Activated CD8-positive, alpha-beta T cell treated with anti-CD3 and anti-CD28 coated beads for 36 hours (primary cell): ENCODE measurements at regions not wholly inside any gene's neighbourhood (a gene's known extent, or its start where the extent isn't known, plus 50 kb on each side); places are given as distances from the start of the nearest gene placed in this dataset.

ENCODE experiments used
- ATAC-seq: fragments of 200-7000 bp; cut with Tn5 transposase; one replicate; pipeline ENCODE4 v1.10.0; 2021; ENCODE audit warnings: mild to moderate bottlenecking, moderate library complexity
- CTCF ChIA-PET: fragments of 350-600 bp; sonication (Branson Sonifier 250); formaldehyde crosslinking; loops from one replicate; lab custom pipeline; 2021; ENCODE audit warnings: antibody characterized with exemption; lab: Charles Lee
- POLR2A ChIA-PET: fragments of 350-600 bp; sonication (Branson Sonifier 250); formaldehyde crosslinking; loops from one replicate; lab custom pipeline; 2021; ENCODE audit warnings: antibody characterized with exemption; lab: Charles Lee
- DNase-seq: peaks from one replicate; pipeline ENCODE4 v3.0.0-alpha.2; 2020
- H3K27ac Mint-ChIP-seq: one replicate; pipeline ENCODE4 v1.8.0; 2021; ENCODE audit warnings: mild to moderate bottlenecking, mixed read lengths
- H3K27me3 Mint-ChIP-seq: one replicate; pipeline ENCODE4 v1.8.0; 2021; ENCODE audit warnings: mixed read lengths
- H3K36me3 Mint-ChIP-seq: one replicate; pipeline ENCODE4 v1.8.0; 2021; ENCODE audit warnings: low read depth, mixed read lengths
- H3K4me1 Mint-ChIP-seq: one replicate; pipeline ENCODE4 v1.8.0; 2021; ENCODE audit warnings: low read depth, mixed read lengths
- H3K4me3 Mint-ChIP-seq: one replicate; pipeline ENCODE4 v1.8.0; 2021; ENCODE audit warnings: mild to moderate bottlenecking, moderate library complexity, mixed read lengths
- H3K9me3 Mint-ChIP-seq: one replicate; pipeline ENCODE4 v1.8.0; 2021; ENCODE audit warnings: mixed read lengths
- CTCF ChIP-seq: fragments of 200-600 bp; IDR thresholded peaks from one replicate; pipeline ENCODE4 v1.8.0; 2022; ENCODE audit warnings: antibody characterized with exemption, mild to moderate bottlenecking
- intact Hi-C: fragments of 100-400 bp; cut with micrococcal nuclease; formaldehyde crosslinking; loops from one replicate; pipeline ENCODE4 v1.10.0; 2022

DNA sequence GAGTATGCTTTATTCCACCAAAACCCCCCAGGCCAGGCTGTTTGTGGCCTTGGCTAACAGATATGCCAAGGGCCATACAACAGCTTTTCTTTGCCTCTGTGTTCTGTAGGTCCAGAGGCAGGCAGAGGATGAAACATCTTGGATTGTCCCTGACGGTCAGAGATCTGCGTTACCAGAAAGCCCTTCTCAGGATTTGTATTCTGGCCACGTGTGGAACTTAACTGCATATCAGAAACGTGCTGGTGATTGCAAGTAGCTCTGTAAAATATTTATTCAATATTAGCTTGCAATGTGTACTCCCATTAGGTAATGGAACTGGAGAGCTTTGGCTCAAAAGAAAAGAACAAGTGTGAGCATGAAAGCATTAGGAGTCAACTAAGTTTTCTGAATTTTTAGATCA, 275.0 kb downstream of the CBLN4 start:
- H3K4me1 Mint-ChIP-seq, result no peaks in the 10 kb centered on the region
- H3K9me3 Mint-ChIP-seq, result peaks cover 4% of the 10 kb centered on the region
- intact Hi-C loops, result no loop called here
- ChIA-PET CTCF (no interaction called here), POLR2A (no interaction called here)
- ATAC-seq (no peak), DNase-seq (no peak)
- no peak overlapping the region for H3K27ac Mint-ChIP-seq
- H3K27me3 Mint-ChIP-seq, result peaks cover 1% of the 10 kb centered on the region
- no peaks in the 10 kb centered on the region for H3K36me3 Mint-ChIP-seq
- no peak for TF ChIP-seq CTCF
- no peak overlapping the region for H3K4me3 Mint-ChIP-seq

DNA sequence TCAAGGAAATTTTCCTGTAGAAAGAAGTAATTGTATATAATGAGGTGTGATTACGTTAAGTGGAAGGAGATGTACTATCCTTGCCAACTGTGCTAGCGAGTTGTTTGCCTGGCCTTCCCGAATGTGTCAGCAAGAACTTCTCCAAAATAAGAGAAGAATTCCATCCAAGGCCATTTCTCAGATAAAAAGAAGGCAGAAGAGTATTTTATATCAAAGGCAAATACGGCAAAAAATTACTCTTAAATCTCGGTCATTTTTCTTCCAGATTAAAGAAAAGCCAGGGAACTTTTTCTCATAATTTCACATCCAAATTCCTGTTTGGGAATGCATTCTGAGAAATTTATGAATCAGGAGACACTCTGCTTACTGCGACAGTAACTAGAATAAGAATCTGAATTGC, 290.6 kb downstream of the CBLN4 start:
- H3K27ac Mint-ChIP-seq, result no peak overlapping the region
- DNase-seq (no peak), ATAC-seq (no peak)
- no peak for TF ChIP-seq CTCF
- no peaks in the 10 kb centered on the region for H3K36me3 Mint-ChIP-seq
- peaks cover 1% of the 10 kb centered on the region for H3K9me3 Mint-ChIP-seq
- ChIA-PET POLR2A (no interaction called here), CTCF (no interaction called here)
- H3K4me1 Mint-ChIP-seq, result no peaks in the 10 kb centered on the region
- intact Hi-C loops, result no loop called here
- H3K27me3 Mint-ChIP-seq, result no peaks in the 10 kb centered on the region
- H3K4me3 Mint-ChIP-seq, result no peak overlapping the region

- no peaks in the 10 kb centered on the region for H3K27me3 Mint-ChIP-seq
- no peaks in the 10 kb centered on the region for H3K4me1 Mint-ChIP-seq
- intact Hi-C loops, result no loop called here
- ChIA-PET POLR2A (no interaction called here), CTCF (no interaction called here)
- peaks cover 2% of the 10 kb centered on the region for H3K9me3 Mint-ChIP-seq
- ATAC-seq (no peak), DNase-seq (no peak)
- no peak overlapping the region for H3K4me3 Mint-ChIP-seq
- TF ChIP-seq CTCF, result no peak
- no peak overlapping the region for H3K27ac Mint-ChIP-seq
- H3K36me3 Mint-ChIP-seq, result no peaks in the 10 kb centered on the region
Measured at GRCh38 chr20:55714082-55714481, 291.2 kb downstream of the CBLN4 start.

DNA sequence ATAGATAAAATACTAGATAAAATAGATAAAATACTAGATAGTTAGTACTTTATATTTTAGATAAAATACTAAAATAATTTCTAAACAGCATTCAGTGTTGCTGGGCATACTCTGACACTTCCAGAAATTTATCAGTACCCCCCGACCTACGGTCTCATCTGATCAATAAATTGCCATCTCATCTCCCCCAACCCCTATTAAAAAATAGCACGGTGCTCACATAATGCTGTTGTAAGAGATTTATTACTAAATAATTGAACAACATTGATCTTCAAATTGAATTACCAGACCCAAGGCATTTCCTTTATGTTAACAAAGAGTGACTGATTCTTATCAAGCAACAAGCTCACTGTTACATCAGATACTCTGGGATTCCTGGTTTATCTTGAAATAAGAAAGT, 300.9 kb downstream of the CBLN4 start:
- no peaks in the 10 kb centered on the region for H3K36me3 Mint-ChIP-seq
- H3K9me3 Mint-ChIP-seq, result peaks cover 6% of the 10 kb centered on the region
- ATAC-seq (no peak), DNase-seq (no peak)
- TF ChIP-seq CTCF, result no peak
- H3K27me3 Mint-ChIP-seq, result no peaks in the 10 kb centered on the region
- H3K27ac Mint-ChIP-seq, result no peak overlapping the region
- intact Hi-C loops, result no loop called here
- ChIA-PET POLR2A (no interaction called here), CTCF (no interaction called here)
- H3K4me1 Mint-ChIP-seq, result no peaks in the 10 kb centered on the region
- no peak overlapping the region for H3K4me3 Mint-ChIP-seq

- ATAC-seq (no peak), DNase-seq (no peak)
- intact Hi-C loops, result no loop called here
- ChIA-PET CTCF (no interaction called here), POLR2A (no interaction called here)
- Mint-ChIP-seq H3K27me3 (no peaks in the 10 kb centered on the region), H3K4me3 (no peak overlapping the region), H3K27ac (no peak overlapping the region), H3K36me3 (no peaks in the 10 kb centered on the region), H3K9me3 (peaks cover 4% of the 10 kb centered on the region), H3K4me1 (no peaks in the 10 kb centered on the region)
- TF ChIP-seq CTCF, result no peak
Measured at GRCh38 chr20:55701467-55701866, 303.9 kb downstream of the CBLN4 start.
